DND-41 (cell line): ENCODE measurements at regions not wholly inside any gene's neighbourhood (a gene's known extent, or its start where the extent isn't known, plus 50 kb on each side); places are given as distances from the start of the nearest gene placed in this dataset.

Source experiments
- EZH2 ChIP-seq: IDR thresholded peaks from 3 replicates; pipeline ENCODE4 v1.6.1; 2012; ENCODE audit warnings: borderline replicate concordance, low read depth, mild to moderate bottlenecking, moderate library complexity, low read length, inconsistent platforms; ENCODE audit not compliant: severe bottlenecking
- TF ChIP-seq, protein P1 (sequence below): IDR thresholded peaks from 2 replicates; pipeline ENCODE4 v1.5.1; 2012; ENCODE audit warnings: borderline replicate concordance, low read length, moderate library complexity, mild to moderate bottlenecking; ENCODE audit not compliant: poor library complexity, severe bottlenecking; ENCODE audit errors: extremely low read depth

DNA sequence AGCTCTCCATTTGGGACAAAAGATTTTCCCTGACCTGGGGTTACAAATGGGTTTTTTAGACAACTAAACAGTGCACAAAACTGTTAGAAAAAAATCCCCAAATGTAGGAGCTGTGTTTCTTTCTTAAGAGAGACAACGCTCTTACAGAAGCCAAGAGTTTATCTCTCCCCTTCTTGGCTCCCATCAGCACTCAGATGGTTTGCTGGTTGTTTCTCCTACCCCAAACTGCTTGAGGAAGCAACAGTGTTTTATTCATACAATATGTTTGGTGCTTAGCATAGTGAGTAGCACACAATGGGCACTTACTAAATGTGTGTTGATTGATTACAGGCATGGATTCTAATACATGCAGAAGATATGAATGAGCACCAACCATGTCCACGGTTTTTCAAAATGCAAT lies 209.5 kb upstream of the ANO5 start:
- TF ChIP-seq, protein P1, sequence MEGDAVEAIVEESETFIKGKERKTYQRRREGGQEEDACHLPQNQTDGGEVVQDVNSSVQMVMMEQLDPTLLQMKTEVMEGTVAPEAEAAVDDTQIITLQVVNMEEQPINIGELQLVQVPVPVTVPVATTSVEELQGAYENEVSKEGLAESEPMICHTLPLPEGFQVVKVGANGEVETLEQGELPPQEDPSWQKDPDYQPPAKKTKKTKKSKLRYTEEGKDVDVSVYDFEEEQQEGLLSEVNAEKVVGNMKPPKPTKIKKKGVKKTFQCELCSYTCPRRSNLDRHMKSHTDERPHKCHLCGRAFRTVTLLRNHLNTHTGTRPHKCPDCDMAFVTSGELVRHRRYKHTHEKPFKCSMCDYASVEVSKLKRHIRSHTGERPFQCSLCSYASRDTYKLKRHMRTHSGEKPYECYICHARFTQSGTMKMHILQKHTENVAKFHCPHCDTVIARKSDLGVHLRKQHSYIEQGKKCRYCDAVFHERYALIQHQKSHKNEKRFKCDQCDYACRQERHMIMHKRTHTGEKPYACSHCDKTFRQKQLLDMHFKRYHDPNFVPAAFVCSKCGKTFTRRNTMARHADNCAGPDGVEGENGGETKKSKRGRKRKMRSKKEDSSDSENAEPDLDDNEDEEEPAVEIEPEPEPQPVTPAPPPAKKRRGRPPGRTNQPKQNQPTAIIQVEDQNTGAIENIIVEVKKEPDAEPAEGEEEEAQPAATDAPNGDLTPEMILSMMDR = no peak
- TF ChIP-seq EZH2 = no peak
